ENCODE measurements at regions not wholly inside any gene's neighbourhood (a gene's known extent, or its start where the extent isn't known, plus 50 kb on each side); places are given as distances from the start of the nearest gene placed in this dataset.

DNA sequence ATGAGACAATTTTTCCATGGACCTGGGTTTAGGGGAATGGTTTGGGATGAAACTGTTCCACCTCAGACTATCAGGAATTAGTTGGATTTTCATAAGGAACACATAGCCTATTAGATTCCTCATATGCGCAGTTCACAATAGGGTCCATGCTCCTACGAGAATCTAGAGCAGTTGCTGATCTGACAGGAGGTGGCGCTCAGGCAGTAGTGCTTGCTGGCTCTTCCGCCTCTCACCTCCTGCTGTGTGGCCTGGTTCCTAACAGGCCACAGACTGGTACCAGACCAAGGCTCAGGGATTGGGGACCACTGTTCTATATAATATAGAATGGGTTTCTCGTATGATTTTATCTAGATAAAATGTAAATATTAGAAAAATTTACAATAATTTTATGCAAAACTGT, 338.7 kb downstream of the CPS1 start:
- Histone ChIP-seq H3K4me1 (no peaks in the 10 kb centered on the region), H3K4me3 (no peak overlapping the region), H3K27me3 (no peaks in the 10 kb centered on the region), H3K9me3 (no peaks in the 10 kb centered on the region), H3K27ac (no peak overlapping the region), H3K36me3 (no peaks in the 10 kb centered on the region)
- DNase-seq = no peak
- no peak for TF ChIP-seq EP300 (IDR thresholded peaks at IDR 0.05)
- TF ChIP-seq, protein P1, sequence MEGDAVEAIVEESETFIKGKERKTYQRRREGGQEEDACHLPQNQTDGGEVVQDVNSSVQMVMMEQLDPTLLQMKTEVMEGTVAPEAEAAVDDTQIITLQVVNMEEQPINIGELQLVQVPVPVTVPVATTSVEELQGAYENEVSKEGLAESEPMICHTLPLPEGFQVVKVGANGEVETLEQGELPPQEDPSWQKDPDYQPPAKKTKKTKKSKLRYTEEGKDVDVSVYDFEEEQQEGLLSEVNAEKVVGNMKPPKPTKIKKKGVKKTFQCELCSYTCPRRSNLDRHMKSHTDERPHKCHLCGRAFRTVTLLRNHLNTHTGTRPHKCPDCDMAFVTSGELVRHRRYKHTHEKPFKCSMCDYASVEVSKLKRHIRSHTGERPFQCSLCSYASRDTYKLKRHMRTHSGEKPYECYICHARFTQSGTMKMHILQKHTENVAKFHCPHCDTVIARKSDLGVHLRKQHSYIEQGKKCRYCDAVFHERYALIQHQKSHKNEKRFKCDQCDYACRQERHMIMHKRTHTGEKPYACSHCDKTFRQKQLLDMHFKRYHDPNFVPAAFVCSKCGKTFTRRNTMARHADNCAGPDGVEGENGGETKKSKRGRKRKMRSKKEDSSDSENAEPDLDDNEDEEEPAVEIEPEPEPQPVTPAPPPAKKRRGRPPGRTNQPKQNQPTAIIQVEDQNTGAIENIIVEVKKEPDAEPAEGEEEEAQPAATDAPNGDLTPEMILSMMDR (IDR thresholded peaks at IDR 0.05) = no peak
- TF ChIP-seq POLR2A (IDR thresholded peaks at IDR 0.05) = no peak
- TF ChIP-seq POLR2AphosphoS5 (IDR thresholded peaks at IDR 0.05) = no peak
- 86 to 89% methylated on average over 5 of the region's 5 CpGs for WGBS, 2 donors
- ATAC-seq (ENCODE audit: low FRiP score in 2 of 2) = no peak

- Histone ChIP-seq H3K9me3 (no peaks in the 10 kb centered on the region), H3K27ac (no peak overlapping the region), H3K36me3 (no peaks in the 10 kb centered on the region), H3K27me3 (no peaks in the 10 kb centered on the region), H3K4me1 (no peaks in the 10 kb centered on the region), H3K4me3 (no peak overlapping the region)
- ATAC-seq (ENCODE audit: low FRiP score in 2 of 2) = no peak
- no peak for TF ChIP-seq EP300 (IDR thresholded peaks at IDR 0.05)
- TF ChIP-seq POLR2AphosphoS5 (IDR thresholded peaks at IDR 0.05) = no peak
- TF ChIP-seq, protein P1 (IDR thresholded peaks at IDR 0.05) = no peak
- no peak for TF ChIP-seq POLR2A (IDR thresholded peaks at IDR 0.05)
- no peak for DNase-seq
- WGBS, 2 donors = 43 to 79% methylated on average over 3 of the region's 3 CpGs
Measured at GRCh38 chr2:210899131-210899530, 342.7 kb downstream of the CPS1 start.

GRCh38 chr2:210901326-210901725, 344.9 kb downstream of the CPS1 start:
- Histone ChIP-seq H3K4me3 (no peak overlapping the region), H3K27ac (no peak overlapping the region), H3K27me3 (no peaks in the 10 kb centered on the region), H3K4me1 (no peaks in the 10 kb centered on the region), H3K9me3 (no peaks in the 10 kb centered on the region), H3K36me3 (no peaks in the 10 kb centered on the region)
- no peak for DNase-seq
- WGBS, 2 donors = 93 to 96% methylated on average over 4 of the region's 4 CpGs
- ATAC-seq (ENCODE audit: low FRiP score in 2 of 2) = no peak
- TF ChIP-seq EP300 (IDR thresholded peaks at IDR 0.05) (no peak), POLR2A (IDR thresholded peaks at IDR 0.05) (no peak), POLR2AphosphoS5 (IDR thresholded peaks at IDR 0.05) (no peak)
- TF ChIP-seq, protein P1 (IDR thresholded peaks at IDR 0.05) = no peak

GRCh38 chr2:210912779-210913178, 356.4 kb downstream of the CPS1 start:
- TF ChIP-seq EP300 (IDR thresholded peaks at IDR 0.05) = no peak
- no peak for TF ChIP-seq POLR2A (IDR thresholded peaks at IDR 0.05)

GRCh38 chr2:210913461-210913860, 357.1 kb downstream of the CPS1 start:
- DNase-seq (no peak), ATAC-seq (ENCODE audit: low FRiP score in 2 of 2) (no peak)
- Histone ChIP-seq H3K27ac (no peak overlapping the region), H3K9me3 (no peaks in the 10 kb centered on the region), H3K36me3 (no peaks in the 10 kb centered on the region), H3K4me1 (no peaks in the 10 kb centered on the region), H3K4me3 (no peak overlapping the region), H3K27me3 (no peaks in the 10 kb centered on the region)
- TF ChIP-seq, protein P1 (IDR thresholded peaks at IDR 0.05) = no peak
- TF ChIP-seq POLR2AphosphoS5 (IDR thresholded peaks at IDR 0.05) (no peak), EP300 (IDR thresholded peaks at IDR 0.05) (no peak), POLR2A (IDR thresholded peaks at IDR 0.05) (no peak)
- 48 to 92% methylated on average over 2 of the region's 2 CpGs for WGBS, 2 donors

More at GRCh38 chr2:210912779-210913178, 356.4 kb downstream of the CPS1 start:
- ATAC-seq (ENCODE audit: low FRiP score in 2 of 2) = no peak
- DNase-seq = no peak
- H3K4me3 ChIP-seq = no peak overlapping the region
- no peak overlapping the region for H3K27ac ChIP-seq
- H3K36me3 ChIP-seq = no peaks in the 10 kb centered on the region
- no peaks in the 10 kb centered on the region for H3K27me3 ChIP-seq
- no peaks in the 10 kb centered on the region for H3K4me1 ChIP-seq
- 77 to 92% methylated on average over 6 of the region's 6 CpGs for WGBS, 2 donors
- no peaks in the 10 kb centered on the region for H3K9me3 ChIP-seq

Data from upper lobe of left lung (tissue), 6 donors.